Activated T-cell treated with anti-CD3 and anti-CD28 coated beads, Interleukin-2, amount 50 U/mL, for 1 hour (primary cell): ENCODE measurements at regions not wholly inside any gene's neighbourhood (a gene's known extent, or its start where the extent isn't known, plus 50 kb on each side); places are given as distances from the start of the nearest gene placed in this dataset.

Source experiments
- DNase-seq: peaks from one replicate; pipeline ENCODE4 v3.0.0-alpha.2; 2020

DNA sequence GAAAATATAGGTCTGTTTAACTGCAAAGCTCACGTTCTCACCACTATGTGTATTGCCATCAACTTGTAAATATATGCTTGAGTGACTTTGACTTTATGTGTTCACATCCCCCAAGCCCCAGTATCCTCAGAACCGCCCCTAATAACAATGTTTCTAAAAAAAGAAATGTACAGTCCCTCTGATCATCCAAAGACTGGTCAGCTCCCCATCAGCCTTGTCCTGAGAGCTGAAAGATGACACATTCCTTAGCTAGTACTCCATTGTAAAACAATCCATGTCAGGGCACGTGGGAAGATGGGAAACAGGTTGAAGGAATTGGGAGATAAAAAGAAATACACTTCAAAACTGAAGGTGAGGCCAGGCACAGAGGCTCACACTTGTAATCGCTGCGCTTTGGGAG is 279.4 kb upstream of the WWC1 start:
- no peak for DNase-seq

GRCh38 chr5:168013546-168013945 is 277.9 kb upstream of the WWC1 start:
- no peak for DNase-seq

GRCh38 chr5:168014433-168015123 is 276.9 kb upstream of the WWC1 start:
- no peak for DNase-seq

GRCh38 chr5:168015506-168015905 is 275.9 kb upstream of the WWC1 start:
- DNase-seq = no peak

GRCh38 chr5:168017313-168017712 is 274.1 kb upstream of the WWC1 start:
- DNase-seq = no peak

- DNase-seq = no peak
These were observed 272.3 kb upstream of the WWC1 start for GRCh38 chr5:168019143-168019542.

GRCh38 chr5:168020542-168021294 is 270.7 kb upstream of the WWC1 start:
- no peak for DNase-seq

DNA sequence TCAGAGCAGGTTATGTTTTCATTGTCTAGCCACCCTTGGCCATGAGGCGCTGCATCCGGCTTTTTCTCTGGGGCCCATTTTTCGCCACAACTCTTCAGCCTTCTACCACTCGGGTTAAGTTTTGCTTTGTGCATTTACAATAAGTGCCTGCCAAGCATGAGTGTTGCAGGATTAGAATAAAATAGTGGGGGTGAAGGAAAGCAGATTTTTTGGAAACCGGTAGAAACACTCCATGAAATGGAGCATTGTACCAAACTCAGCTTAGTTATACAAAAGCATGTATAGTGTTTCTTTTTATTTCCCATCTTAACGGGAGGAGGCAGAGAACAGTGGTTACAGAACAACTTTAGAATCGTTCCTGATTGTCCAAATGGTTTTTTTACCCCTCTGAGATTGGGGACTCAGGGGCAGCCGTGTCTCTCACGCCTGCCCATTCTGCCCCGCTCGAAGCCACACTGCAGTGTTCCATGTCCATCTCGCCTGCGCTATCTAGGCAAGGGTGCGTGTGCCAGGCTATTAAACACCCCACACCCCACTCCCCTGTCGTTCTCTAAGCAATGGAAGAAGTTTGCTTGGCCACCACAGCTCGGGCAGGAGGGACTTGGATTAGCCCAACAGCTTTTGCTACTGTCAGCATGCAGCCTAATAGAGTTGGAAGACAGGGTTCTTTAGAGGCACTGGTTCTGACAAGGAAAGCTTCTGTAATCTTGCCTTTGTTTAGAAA is 268.8 kb upstream of the WWC1 start:
- no peak for DNase-seq

GRCh38 chr5:168023191-168023590 is 268.3 kb upstream of the WWC1 start:
- no peak for DNase-seq

DNA sequence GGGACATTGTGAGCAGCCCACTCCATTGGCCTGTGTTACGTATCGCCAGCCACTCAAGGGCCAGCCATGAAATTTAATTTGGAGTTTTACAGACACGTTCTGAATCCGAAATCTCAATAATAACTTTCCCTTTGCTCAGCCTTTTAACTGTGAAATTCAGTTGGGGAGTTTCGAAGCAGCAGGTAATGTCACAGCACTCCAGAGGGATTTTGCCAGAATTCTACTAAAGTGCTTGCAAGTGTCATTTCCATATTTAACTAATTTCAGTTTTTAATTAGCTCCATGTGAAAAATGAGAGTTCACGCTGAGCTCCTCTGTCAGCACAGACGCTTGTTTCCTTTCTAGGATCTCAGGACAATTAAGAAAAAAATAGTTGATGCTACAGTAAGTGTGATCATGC is 267.1 kb upstream of the WWC1 start:
- DNase-seq = no peak

GRCh38 chr5:168027007-168027406 is 264.4 kb upstream of the WWC1 start:
- no peak for DNase-seq

- no peak for DNase-seq
These were observed 260.5 kb upstream of the WWC1 start for GRCh38 chr5:168030912-168031311.

- no peak for DNase-seq
These were observed 259.8 kb upstream of the WWC1 start for GRCh38 chr5:168031614-168032013.

DNA sequence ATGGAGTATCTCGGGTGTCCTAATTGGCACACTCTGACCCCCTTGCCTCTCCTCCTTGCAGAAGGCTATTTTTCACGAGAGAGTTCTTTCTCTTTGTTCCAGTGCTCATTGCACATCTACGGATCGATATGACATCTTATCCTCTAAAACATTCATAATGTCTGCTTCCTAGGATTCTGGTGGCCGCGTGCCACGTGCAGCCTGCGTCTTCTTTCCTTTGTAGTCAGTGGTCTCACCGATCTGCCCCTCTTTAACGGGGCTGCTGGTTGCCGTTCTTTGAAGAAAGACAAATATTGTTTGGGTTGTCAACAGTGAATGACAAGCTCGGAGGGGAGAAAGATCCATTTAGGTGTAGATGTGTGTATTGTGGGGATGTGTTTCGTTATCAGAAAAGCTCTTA is 252.4 kb upstream of the WWC1 start:
- no peak for DNase-seq

GRCh38 chr5:168039566-168040248 is 251.7 kb upstream of the WWC1 start:
- no peak for DNase-seq

- DNase-seq = no peak
These were observed 249.9 kb upstream of the WWC1 start for GRCh38 chr5:168041583-168041982.

DNA sequence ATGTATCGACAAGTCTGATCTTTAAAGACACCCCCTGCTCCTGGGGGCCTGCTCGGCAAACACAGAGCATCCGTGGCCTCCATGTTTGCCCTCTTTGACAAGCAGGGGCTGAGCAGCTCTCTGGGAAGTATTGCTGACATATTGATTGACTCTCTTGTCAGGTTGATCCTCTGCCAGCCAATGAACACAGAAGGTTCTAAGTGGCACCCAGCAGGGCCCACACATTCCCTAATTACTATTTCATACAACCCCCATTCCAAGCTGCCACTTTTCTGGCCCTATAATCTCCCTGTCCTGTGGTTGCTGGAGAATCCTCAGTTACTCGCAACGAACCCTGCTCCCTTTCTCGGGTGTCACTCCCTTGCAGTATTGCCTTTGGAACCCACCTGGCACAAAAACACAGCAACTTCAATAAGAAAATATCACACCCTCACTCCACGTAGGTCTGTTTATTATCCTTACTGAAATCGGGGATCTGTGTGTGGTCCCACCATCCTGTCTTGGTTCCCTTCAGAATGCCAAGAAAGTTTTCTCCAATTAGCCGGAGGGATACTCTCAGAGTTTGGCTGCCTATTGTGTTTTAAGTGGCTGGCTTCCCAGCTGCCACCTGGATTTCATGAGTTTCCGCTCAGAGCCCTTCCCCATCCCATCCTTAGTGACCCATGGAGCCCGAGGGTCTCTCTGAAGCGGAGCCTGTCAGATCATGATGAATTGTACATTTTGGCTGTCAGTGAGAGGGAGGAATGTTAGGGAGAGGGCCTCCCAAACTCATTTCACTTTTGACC is 249.0 kb upstream of the WWC1 start:
- no peak for DNase-seq

DNA sequence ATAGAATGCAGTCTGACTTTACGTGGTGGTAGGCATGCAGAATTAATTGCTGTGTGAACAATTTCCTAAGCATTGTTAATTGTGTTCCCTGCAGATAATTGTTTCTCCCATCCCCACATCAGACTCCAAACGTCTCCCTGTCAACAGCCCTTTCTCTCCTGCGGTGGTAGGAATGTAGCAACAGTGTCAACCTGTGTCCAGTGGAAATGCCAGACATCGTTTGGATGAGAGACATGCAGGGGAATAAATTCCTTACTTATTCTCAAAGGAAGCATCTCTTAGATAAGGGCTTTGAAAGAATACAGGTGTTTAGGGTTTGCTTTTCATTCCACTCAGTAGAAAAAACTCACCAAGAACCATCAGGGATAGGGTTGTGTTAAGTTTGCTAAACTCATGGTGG is 245.3 kb upstream of the WWC1 start:
- no peak for DNase-seq

GRCh38 chr5:168047043-168047668 is 244.3 kb upstream of the WWC1 start:
- no peak for DNase-seq

GRCh38 chr5:168047669-168048111 is 243.8 kb upstream of the WWC1 start:
- no peak for DNase-seq

- no peak for DNase-seq
These were observed 243.0 kb upstream of the WWC1 start for GRCh38 chr5:168048486-168048885.

DNA sequence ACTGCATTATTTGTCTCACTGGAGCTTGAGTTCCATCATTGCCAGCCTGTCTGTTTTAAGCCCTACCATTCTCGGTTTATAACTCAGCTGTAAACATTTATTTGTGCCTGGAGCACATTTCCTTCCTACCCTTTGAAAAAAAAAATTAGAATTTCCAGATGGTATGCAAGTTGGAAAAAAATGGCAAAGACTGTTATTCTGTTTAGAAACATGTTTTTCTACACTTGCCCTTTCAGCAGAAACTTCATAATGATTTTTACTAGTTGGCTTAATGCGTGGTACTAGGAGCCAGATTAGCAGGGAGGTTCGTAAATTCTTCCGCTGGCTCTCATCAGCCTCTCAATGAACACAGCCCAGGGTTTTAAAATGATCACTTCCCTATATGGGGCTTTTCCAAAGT is 238.8 kb upstream of the WWC1 start:
- no peak for DNase-seq
